Hepatocyte (in vitro differentiated cells): ENCODE measurements at regions not wholly inside any gene's neighbourhood (a gene's known extent, or its start where the extent isn't known, plus 50 kb on each side); places are given as distances from the start of the nearest gene placed in this dataset.

Experiments used
- CTCF ChIP-seq: fragments of 200-600 bp; sonication (generic); IDR thresholded peaks from 2 replicates; pipeline ENCODE4 v1.5.1; 2016; ENCODE audit warnings: antibody characterized with exemption, mild to moderate bottlenecking; ENCODE audit not compliant: poor library complexity
- EZH2 ChIP-seq: fragments of 200-600 bp; sonication (generic); IDR thresholded peaks from 2 replicates; pipeline ENCODE4 v1.6.1; 2016; ENCODE audit warnings: antibody characterized with exemption, mild to moderate bottlenecking, borderline replicate concordance
- EZH2phosphoT487 ChIP-seq: fragments of 200-600 bp; sonication (generic); IDR thresholded peaks from one replicate; pipeline ENCODE4 v1.6.1; 2018; ENCODE audit warnings: antibody characterized with exemption, mild to moderate bottlenecking, low read depth, moderate library complexity; ENCODE audit not compliant: unreplicated experiment, severe bottlenecking

GRCh38 chr4:106565727-106566126, 197.1 kb upstream of the GIMD1 start:
- TF ChIP-seq CTCF = no peak
- TF ChIP-seq EZH2 = no peak
- no peak for TF ChIP-seq EZH2phosphoT487
